HG03060 (cell line): ENCODE measurements at regions not wholly inside any gene's neighbourhood (a gene's known extent, or its start where the extent isn't known, plus 50 kb on each side); places are given as distances from the start of the nearest gene placed in this dataset.
"Not testable (repeated sequence)": the region's sequence is repeated elsewhere in the genome, so short reads cannot be mapped to it uniquely, and the experiment has no call there.

Experiments used
- ATAC-seq: cut with Tn5 transposase; IDR thresholded peaks from one replicate; pipeline ENCODE4 v1.9.1; 2021; ENCODE audit warnings: low read depth, moderate number of reproducible peaks; ENCODE audit not compliant: unreplicated experiment

- no peak for ATAC-seq
Observed at GRCh38 chr3:26472345-26472744, 150.2 kb upstream of the LRRC3B start.

GRCh38 chr3:26474706-26475105 is 147.9 kb upstream of the LRRC3B start:
- no peak for ATAC-seq

GRCh38 chr3:26480377-26480776 is 142.2 kb upstream of the LRRC3B start:
- no peak for ATAC-seq

DNA sequence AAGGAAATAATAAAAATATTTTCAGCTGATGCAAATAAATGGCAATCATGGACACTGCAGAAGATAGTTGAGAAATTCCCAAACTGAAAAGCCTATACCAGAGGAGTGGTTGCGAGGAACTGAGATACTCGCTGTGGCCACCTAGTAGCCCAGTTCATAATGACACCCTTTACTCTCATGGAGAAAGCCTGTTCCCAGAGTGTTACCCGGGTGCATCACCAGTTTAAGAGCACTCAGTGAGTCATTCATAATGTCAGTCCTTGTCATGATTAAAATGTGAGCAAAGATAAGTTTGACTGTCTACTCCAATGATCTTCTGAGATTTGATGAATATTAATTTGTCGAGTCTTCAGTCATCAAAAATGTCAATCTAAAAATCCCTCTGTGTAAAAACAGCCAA is 138.4 kb upstream of the LRRC3B start:
- no peak for ATAC-seq

DNA sequence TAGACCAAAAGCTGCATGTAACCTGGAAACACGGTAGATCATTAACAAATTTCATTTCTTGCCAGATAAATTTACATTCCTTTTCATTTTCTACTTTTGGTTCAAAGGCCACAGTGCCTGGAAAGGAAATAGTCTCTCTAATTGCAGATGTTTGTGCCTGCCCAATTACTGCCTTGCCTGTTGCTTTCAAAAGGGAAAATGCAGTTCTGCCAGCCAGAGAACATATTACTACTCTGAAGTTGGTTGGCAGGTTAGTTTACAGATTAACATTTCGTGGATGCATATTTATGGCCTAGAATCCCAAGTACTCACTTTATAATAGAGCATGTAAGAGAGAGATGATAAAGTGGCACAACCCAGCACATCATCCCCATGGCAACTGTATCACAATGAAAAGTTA is 124.3 kb upstream of the LRRC3B start:
- no peak for ATAC-seq

- ATAC-seq = no peak
Observed at GRCh38 chr3:26505399-26505798, 117.2 kb upstream of the LRRC3B start.

DNA sequence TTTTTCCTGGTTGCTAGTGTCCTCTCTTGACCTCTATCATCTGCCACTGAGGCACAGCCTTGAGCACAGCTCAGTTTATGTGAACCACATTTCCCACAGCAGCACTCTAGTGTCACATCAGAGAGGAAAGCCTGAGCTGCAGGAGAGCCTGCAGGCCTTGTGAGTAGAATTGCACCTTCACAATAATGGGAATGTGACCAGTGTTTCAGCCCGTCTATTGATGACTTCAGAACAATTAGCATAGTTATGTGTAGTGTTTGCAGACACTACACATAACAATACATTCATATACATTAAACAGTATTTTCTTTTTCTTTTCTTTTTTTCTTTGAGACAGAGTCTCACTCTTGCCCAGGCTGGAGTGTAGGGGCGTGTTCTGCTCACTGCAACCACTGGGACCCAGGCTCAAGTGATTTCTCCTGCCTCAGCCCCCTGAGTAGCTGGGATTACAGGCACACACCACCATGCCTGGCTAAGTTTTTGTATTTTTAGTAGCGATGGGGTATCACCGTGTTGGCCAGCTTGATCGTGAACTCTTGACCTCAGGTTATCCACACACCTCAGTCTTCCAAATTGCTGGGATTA is 108.0 kb upstream of the LRRC3B start:
- ATAC-seq = not testable (repeated sequence)

DNA sequence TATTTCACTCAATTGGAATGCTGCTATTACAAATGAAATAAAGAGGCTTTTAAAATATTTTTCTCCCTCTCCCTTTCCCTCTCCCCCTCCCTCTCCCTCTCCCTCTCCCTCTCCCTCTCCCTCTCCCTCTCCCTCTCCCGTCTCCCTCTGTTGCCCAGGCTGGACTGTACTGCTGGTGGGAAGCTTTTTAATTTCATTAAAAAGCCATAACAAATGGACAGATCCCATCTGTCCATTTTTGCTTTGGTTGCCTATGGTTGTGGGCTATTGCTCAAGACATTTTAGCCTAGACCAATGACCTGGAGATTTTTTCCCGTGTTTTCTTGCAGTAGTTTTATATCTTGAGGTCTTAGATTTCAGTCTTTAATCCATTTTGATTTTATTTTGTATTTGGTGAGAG is 107.2 kb upstream of the LRRC3B start:
- ATAC-seq = no peak

GRCh38 chr3:26521261-26521660 is 101.3 kb upstream of the LRRC3B start:
- no peak for ATAC-seq

DNA sequence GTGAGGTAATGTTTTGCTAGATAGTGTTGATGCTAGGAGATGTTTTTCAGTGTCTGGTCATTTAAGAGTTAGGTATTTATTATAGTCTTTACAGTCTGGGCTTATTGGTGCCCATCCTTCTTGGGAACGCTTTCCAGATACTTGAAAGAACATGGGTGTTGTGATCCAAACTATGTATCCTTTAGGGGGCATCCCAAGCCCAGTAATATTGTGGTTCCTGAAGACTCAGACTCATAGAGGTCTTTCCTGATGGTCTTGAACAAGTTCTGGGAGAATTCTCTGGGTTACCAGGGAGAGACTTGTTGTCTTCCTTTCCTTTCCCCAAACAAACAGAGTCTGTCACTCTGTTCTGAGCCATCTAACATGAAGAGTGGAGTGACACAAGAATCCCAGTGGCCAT is 99.7 kb upstream of the LRRC3B start:
- no peak for ATAC-seq

- ATAC-seq = no peak
Observed at GRCh38 chr3:26525013-26525412, 97.6 kb upstream of the LRRC3B start.

DNA sequence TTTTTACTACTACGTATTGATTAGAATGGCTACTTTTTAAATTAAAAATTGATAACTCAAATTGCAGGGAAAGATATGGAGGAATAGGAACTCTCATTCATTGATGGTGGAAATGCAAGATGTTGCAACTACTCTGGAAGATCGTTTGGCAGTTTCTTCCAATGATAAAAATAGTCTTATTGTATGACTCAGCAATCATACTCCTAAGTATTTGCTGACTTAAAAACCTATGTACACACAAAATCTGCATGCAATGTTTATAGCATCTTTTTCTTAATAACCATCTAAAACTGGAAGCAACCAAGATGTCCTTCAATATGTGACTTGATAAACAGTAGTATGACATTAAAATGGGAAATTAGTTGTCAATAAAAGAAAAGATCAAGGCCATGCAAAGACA is 87.4 kb upstream of the LRRC3B start:
- no peak for ATAC-seq

DNA sequence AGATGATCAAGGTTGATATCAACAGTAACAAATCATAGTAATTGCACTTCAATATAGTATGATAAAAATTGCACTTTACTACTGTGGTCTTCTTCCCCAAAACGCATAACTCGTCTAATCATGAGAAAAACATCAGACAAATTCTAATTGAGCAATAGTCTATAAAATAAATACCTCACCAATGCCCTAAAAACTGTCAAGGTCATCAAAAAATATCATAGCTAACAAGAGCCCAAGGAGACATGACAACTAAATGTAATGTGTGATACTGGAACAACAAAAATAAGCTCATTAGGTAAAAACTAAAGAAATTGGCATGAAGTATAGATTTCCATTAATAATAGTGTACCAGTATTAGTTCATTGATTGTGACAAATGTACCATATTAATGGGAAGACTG is 85.6 kb upstream of the LRRC3B start:
- no peak for ATAC-seq

- no peak for ATAC-seq
Observed at GRCh38 chr3:26550413-26550812, 72.2 kb upstream of the LRRC3B start.

GRCh38 chr3:26556637-26557036 is 65.9 kb upstream of the LRRC3B start:
- no peak for ATAC-seq

DNA sequence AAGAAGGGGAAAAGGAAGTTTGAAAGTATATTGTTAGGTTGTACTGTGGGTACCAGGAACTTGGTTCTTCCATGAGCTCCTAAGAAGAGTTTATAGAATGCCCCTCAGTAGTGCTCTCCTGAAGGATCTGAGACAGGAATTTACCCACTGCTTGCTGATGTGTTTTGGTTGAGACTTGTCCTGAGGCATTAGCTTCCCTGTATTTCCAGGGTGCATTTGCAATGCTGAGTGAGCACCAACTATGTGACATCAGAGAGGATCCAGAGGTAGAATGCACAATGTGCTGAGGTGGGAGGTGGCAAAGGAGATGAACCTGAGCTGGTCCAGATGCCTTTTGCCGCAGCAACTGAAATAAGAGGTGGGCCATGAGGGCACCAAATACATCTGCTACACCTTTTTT is 64.3 kb upstream of the LRRC3B start:
- ATAC-seq = no peak

DNA sequence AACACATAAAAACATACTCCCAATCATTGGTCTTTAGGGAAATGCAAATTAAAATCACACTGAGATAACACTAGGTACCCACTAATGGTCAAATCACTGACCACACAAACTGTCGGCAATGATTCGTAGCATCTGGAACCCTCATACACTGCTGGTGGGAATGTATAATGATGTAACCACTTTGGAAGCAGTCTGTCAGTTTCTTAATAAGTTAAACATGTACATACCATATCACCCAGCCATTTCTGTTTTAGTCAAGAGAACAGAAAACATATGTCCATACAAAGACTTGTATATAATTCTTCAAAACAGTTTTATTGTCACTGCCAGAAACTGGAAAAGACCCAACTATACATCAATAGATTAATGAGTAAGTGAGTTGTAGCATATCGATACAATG is 63.3 kb upstream of the LRRC3B start:
- no peak for ATAC-seq

- ATAC-seq = no peak
Observed at GRCh38 chr3:26560081-26560480, 62.5 kb upstream of the LRRC3B start.

DNA sequence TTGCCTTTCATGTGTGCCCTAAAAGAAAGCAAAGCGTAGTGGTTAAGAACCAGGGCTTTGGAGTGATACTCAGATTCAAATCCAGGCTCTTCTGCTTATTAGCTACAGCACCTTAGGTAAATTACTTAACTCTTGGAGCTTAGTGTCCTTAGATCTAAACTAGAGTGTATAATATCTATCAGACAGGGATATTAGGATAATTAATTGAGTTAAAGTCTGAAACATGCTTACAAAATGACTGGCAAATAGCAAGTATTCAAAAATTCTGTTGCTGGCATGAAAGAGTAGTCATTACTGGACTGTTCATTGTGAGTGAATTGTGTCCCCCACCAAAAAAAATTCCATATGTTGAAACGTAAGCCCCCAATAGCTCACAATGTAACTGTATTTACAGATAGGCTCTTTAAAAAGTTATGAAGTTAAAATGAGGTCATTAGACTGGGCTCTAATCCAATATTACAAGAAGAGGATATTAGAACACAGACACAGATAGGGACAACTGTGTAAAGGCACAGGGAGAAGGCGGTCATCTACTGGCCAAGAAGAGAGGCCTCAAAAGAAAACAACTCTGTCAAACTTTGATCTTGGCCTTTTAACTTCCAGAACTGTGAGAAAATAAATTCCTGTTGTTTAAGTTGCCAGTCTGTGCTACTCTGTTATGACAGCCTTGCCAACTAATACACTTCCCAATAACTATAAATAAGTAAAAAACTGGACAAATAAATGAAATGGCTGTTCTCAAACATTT is 60.4 kb upstream of the LRRC3B start:
- no peak for ATAC-seq
